ENCODE measurements at regions not wholly inside any gene's neighbourhood (a gene's known extent, or its start where the extent isn't known, plus 50 kb on each side); places are given as distances from the start of the nearest gene placed in this dataset.

DNA sequence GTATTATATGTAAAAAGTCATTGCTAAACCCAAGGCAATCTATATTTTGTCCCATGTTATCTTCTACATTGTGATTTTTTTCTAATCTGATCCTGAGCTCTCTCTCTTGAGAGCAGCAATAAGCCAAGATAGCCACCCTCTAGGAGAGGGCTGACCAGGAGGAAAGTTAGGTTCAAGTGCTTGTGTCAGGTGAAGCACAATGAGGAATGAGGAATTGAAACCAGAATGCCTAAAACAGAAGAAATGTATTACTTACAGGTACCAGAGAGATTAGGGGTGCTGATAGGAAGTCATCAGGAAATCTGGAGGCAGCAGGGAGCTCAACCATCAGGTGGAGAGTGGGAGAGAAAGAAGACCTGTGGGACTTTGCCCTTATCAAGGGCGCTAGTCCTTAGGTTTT is 85.5 kb upstream of the BARHL2 start:
- TF ChIP-seq, protein P1, sequence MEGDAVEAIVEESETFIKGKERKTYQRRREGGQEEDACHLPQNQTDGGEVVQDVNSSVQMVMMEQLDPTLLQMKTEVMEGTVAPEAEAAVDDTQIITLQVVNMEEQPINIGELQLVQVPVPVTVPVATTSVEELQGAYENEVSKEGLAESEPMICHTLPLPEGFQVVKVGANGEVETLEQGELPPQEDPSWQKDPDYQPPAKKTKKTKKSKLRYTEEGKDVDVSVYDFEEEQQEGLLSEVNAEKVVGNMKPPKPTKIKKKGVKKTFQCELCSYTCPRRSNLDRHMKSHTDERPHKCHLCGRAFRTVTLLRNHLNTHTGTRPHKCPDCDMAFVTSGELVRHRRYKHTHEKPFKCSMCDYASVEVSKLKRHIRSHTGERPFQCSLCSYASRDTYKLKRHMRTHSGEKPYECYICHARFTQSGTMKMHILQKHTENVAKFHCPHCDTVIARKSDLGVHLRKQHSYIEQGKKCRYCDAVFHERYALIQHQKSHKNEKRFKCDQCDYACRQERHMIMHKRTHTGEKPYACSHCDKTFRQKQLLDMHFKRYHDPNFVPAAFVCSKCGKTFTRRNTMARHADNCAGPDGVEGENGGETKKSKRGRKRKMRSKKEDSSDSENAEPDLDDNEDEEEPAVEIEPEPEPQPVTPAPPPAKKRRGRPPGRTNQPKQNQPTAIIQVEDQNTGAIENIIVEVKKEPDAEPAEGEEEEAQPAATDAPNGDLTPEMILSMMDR (IDR thresholded peaks at IDR 0.05): no peak
- no peak for TF ChIP-seq POLR2A (IDR thresholded peaks at IDR 0.05)
